ENCODE measurements at regions not wholly inside any gene's neighbourhood (a gene's known extent, or its start where the extent isn't known, plus 50 kb on each side); places are given as distances from the start of the nearest gene placed in this dataset.
"Not testable (repeated sequence)": the region's sequence is repeated elsewhere in the genome, so short reads cannot be mapped to it uniquely, and the experiment has no call there.

DNA sequence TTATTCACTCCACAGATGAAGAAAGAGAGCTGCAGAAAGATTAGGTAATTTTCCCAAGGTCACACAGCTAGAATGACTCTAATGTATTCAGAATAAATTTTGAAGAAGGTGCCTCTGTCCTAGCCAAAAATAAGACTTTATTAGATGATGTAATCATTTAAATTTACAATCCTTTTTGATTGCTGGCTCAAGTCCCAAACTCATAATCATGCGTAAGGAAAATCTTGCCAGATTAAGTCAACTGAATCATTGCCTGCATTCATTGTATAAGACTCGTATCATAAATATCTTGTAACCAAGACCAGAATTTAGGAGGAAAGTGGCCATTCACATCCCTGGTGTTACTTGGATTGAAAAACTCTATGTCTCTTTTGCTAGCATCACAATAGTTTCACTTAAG is 53.1 kb upstream of the STK39 start:
- no peak for DNase-seq

- DNase-seq, result no peak
These were observed 56.8 kb upstream of the STK39 start for GRCh38 chr2:168304024-168304681.

- DNase-seq, result no peak
These were observed 60.0 kb upstream of the STK39 start for GRCh38 chr2:168307379-168307778.

DNA sequence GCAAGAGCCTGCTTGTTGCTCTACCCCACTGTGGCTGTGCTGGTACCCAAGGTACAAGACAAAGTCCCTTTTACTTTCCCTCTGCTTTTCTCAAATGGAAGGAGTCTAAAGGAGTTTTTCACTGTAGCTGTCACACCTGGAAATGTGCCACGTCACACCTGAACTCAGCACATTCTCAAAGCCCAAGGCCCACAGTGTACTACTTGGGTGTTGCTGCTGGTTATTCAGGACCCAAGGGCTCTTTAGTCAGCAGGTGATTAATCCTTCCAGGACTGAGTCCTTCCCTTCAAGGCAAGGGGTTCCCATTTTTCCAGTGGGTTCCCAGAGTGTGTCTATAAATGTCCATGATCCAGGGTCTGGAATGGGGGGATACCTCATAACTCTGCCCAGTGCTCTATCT is 63.2 kb upstream of the STK39 start:
- DNase-seq, result no peak

GRCh38 chr2:168311261-168311910 is 64.0 kb upstream of the STK39 start:
- peak; percentile 58 for DNase-seq

DNA sequence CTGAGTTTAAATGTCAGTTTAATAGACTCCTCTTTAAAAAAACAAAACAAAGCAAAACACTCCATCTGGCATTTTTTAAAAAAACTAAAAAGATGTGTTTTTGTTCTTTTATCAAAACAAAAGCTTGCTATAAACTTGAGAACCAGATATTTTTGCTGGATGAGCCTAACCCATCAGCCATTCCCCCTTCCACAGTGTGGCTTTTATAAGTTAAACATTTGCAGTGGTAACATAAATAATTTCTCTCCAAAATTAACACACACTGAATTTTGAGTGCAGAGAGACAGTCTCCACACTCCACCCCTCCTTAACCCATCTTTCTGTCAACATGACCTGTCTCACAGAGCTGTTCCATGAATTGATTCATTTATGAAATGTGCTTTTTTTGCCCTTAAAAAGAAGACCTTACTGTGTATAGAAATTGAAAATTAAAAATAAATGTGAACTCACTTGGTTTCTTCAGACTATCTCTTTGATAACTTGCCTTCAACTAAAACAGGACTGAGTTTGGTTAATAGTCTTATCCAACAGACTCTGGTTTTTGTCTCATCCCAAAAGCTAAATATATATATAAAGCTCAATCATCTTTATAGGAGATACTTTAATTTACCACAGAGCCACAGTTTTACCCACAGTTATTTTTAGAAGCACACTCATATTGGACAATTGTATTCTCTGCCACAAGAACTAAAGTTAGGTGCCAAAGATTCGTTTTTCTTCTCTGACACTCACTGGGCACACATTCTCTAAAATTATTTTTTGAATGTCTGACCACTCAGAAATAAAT is 64.8 kb upstream of the STK39 start:
- no peak for DNase-seq

DNA sequence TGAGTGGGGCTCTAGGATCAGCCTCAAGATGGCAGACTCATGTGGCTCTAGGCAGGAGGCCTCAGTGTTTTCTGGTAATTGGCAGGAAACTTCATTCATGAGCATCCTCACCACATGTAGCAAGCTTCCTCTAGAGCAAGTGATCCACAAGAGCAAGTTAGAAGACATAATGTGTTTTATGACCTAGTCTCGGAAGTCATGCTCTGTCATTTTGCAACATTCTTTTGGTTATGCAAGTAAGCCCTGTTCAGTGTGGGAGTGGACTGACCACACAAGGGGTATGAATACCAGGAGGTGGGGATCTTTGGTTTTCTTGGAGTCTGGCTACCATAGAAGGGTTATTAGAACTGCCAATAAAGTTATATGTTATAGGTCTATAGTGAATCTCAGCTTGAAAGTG is 66.8 kb upstream of the STK39 start:
- no peak for DNase-seq

GRCh38 chr2:168315331-168316072 is 68.1 kb upstream of the STK39 start:
- no peak for DNase-seq

GRCh38 chr2:168316073-168316440 is 68.7 kb upstream of the STK39 start:
- DNase-seq, result no peak

DNA sequence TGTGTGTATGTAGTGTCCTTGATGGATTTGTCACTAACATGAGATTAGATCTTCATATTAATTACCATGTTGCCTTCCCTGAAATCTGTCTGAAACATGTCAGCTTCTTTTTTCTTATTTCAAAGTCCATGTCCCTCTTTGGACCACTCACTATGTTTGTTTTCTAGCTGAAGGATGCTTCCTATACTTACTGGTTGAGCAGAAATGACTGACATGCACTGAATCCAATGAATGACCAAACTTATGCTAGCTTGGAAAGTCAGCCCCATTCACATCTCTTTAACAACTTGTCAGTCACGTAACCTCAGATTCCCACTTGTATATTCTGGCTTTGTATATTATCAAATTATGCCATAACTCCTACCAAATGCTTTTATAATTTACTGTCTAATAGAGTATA is 69.9 kb upstream of the STK39 start:
- no peak for DNase-seq

DNA sequence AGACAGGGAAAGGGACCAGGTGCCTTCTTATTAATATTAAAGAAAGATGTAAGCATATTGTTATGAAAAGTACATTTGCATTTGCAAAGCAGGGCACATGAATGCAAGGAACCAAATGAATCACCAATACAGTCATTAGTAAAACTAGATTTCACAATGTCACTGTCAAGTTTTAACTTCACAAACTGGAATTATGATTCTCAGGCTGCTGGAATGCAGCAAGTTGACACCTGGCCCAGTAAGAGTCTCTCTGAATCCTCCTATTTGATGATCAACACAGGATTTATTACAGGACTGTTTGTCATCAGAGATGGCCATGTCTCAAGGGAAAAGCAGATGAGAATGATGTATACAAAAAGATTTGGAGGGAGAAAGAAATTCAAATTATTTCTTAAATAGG is 72.9 kb upstream of the STK39 start:
- DNase-seq, result no peak

GRCh38 chr2:168322325-168323007 is 75.1 kb upstream of the STK39 start:
- no peak for DNase-seq

DNA sequence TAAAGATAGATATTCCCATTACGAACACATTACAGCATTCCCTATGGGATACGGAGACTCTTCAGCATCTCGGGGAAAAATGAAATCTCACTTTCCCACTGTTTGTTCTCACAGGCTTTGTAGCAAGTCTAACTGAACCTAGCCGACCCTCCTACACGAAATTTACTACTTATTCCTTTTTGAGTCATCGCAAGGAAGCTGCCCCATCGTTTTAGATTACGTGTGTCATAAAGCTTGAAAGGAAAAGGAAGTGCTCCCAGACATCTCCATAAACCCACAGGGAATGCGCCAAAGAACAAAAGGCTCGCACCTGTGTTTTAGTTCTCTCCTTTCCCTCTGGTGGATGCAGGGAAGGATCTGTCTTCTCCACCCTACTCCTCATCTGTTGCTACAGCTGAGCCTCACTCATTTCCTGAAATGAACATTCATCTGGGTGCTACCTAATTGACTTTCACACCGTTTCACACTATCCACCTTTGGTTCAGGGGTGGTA is 76.2 kb upstream of the STK39 start:
- DNase-seq, result no peak

DNA sequence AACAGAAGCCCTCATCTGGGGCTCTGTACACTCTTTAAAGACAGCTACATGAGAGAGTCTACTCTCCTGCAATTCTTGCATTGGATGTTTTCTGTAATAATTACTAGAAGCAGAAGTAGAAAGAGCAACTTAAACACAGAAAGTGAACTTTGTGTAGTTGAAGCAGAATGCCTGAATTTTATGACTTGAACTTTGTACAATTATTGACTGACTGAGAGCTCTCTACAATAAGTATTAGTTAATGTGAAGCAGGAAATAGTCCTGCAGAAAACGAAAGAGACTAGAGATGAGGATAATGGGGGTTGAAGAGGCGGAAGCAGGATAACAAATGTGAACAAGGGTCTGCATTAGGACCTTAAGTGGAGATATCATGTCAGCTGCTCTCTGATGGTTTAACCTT is 79.2 kb upstream of the STK39 start:
- DNase-seq, result no peak

GRCh38 chr2:168327328-168327727 is 79.9 kb upstream of the STK39 start:
- no peak for DNase-seq

DNA sequence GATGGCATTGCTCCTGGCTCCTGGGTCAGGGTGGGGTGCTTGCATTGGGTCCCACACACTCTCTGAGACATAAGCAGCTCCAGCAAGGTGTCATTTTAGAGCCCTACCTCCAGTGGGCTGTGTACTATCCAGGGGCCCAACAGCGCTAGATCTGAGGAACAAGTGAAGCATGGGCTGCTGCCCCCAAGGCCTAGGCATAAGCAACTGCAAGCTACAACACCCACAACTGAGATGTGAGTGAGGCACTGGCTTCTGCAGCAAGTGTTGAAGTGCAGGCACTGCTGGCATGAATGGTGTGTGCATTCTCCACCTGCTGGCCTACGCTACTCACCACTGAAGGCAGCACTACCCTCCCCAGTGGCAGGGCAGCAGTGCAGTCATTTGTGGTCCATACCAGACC is 81.0 kb upstream of the STK39 start:
- DNase-seq, result no peak

- DNase-seq, result no peak
These were observed 83.4 kb upstream of the STK39 start for GRCh38 chr2:168330624-168331423.

DNA sequence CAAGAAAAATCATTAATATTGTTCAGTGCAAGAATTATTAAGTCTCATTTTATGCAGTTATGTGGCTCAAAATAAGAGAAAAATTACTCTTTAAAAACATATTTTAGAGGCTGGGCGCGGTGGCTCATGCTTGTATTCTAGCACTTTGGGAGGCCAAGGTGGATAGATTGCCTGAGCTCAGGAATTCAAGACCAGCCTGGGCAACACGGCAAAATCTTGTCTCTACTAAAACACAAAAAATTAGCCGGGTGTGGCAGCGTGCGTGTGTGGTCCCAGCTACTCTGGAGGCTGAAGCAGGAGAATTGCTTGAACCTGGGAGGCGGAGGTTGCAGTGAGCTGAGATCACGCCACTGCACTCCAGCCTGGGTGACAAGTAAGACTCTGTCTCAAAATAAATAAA is 87.9 kb upstream of the STK39 start:
- not testable (repeated sequence) for DNase-seq

GRCh38 chr2:168336786-168337388 is 89.5 kb upstream of the STK39 start:
- DNase-seq, result no peak

DNA sequence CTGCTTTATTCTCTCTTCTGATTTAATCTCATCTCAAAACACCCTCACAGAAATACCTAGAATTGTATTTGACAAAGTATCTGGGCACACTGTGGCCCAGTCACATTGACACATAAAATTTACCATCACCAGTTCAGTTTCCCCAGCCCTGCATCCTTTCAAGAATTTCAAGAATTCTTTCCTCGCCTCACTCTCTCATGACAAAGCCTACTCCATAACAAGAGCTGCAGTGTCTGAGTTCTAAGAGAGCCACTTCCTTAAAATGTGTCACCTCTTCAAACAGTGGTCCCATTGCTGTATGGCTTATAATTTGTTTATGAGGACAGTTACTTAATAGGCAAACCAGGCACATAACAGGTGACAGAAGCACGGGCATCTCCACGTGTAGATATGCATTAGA is 90.9 kb upstream of the STK39 start:
- DNase-seq, result no peak

- DNase-seq, result no peak
These were observed 91.5 kb upstream of the STK39 start for GRCh38 chr2:168338803-168339437.

Data from retina (tissue), 1 donor.